PC-9 (cell line): ENCODE measurements at regions not wholly inside any gene's neighbourhood (a gene's known extent, or its start where the extent isn't known, plus 50 kb on each side); places are given as distances from the start of the nearest gene placed in this dataset.
"Not testable (repeated sequence)": the region's sequence is repeated elsewhere in the genome, so short reads cannot be mapped to it uniquely, and the experiment has no call there.

Experiments
- BruUV-seq: library from RNA; stranded (reverse); fragments of 400-500 nt; replicated peaks from 2 replicates; lab custom pipeline; 2021; lab: Mats Ljungman, UMichigan
- CTCF ChIA-PET: fragments of 300-600 bp; sonication (Branson Sonifier 250); formaldehyde crosslinking; loops from one replicate; lab custom pipeline; 2022; ENCODE audit warnings: antibody characterized with exemption; lab: Charles Lee
- POLR2A ChIA-PET: fragments of 300-600 bp; sonication (Branson Sonifier 250); formaldehyde crosslinking; loops from one replicate; lab custom pipeline; 2022; ENCODE audit warnings: antibody characterized with exemption; ENCODE audit not compliant: unreplicated experiment; lab: Charles Lee
- DNase-seq, 2 experiments: peaks; one replicate each; pipeline versions ENCODE4 v3.0.0 to v3.0.0-alpha.2; 2015 to 2022; ENCODE audit warnings: mixed read lengths in 1 of 2
- H2AFZ ChIP-seq: fragments of 200-600 bp; sonication (generic); 2 replicates; pipeline ENCODE4 v1.8.1; 2017; ENCODE audit warnings: antibody characterized with exemption
- H3F3A ChIP-seq: fragments of 200-600 bp; sonication (generic); 2 replicates; pipeline ENCODE4 v1.8.1; 2017; ENCODE audit warnings: antibody characterized with exemption, mild to moderate bottlenecking, low read depth; ENCODE audit not compliant: insufficient read depth
- H3K27ac ChIP-seq: fragments of 200-600 bp; sonication (generic); 2 replicates; pipeline ENCODE4 v1.6.1; 2016; ENCODE audit warnings: mixed run types
- H3K27me3 ChIP-seq: fragments of 200-600 bp; sonication (generic); 2 replicates; pipeline ENCODE4 v1.6.1; 2016; ENCODE audit warnings: low read depth, mixed run types; ENCODE audit not compliant: insufficient read depth
- H3K36me3 ChIP-seq: fragments of 200-600 bp; sonication (generic); 2 replicates; pipeline ENCODE4 v1.6.1; 2016; ENCODE audit warnings: low read depth, mixed run types
- H3K4me1 ChIP-seq: fragments of 200-600 bp; sonication (generic); replicated peaks from 2 replicates; pipeline ENCODE4 v1.6.1; 2016; ENCODE audit warnings: mixed run types; ENCODE audit not compliant: insufficient read depth
- H3K4me2 ChIP-seq: fragments of 200-600 bp; sonication (generic); 2 replicates; pipeline ENCODE4 v1.6.1; 2017; ENCODE audit warnings: mixed run types
- H3K4me3 ChIP-seq: fragments of 200-600 bp; sonication (generic); 2 replicates; pipeline ENCODE4 v1.6.1; 2016; ENCODE audit warnings: mixed run types
- H3K79me2 ChIP-seq: fragments of 200-600 bp; sonication (generic); 2 replicates; pipeline ENCODE4 v1.6.1; 2017; ENCODE audit warnings: low read depth, mixed run types
- H3K9me2 ChIP-seq: fragments of 200-600 bp; sonication (generic); 2 replicates; pipeline ENCODE4 v1.8.1; 2017; ENCODE audit warnings: mild to moderate bottlenecking; ENCODE audit not compliant: insufficient read depth
- H3K9me3 ChIP-seq: fragments of 200-600 bp; sonication (generic); 2 replicates; pipeline ENCODE4 v1.8.1; 2016; ENCODE audit warnings: low read depth; ENCODE audit not compliant: insufficient read depth
- H4K20me1 ChIP-seq: fragments of 200-600 bp; sonication (generic); 2 replicates; pipeline ENCODE4 v1.8.1; 2017; ENCODE audit not compliant: insufficient read depth
- CTCF ChIP-seq: fragments of 200-600 bp; sonication (generic); conservative IDR thresholded peaks from 2 replicates; pipeline ENCODE4 v1.6.1; 2017; ENCODE audit warnings: mixed run types, antibody characterized with exemption, mild to moderate bottlenecking, moderate library complexity
- EZH2 ChIP-seq: fragments of 200-600 bp; sonication (generic); IDR thresholded peaks from 2 replicates; pipeline ENCODE4 v1.8.0; 2017; ENCODE audit warnings: antibody characterized with exemption, low read depth
- intact Hi-C: fragments of 100-400 bp; cut with micrococcal nuclease; formaldehyde crosslinking; loops from one replicate; pipeline ENCODE4 v1.10.0; 2022; ENCODE audit not compliant: unreplicated experiment

GRCh38 chr2:133879703-133880102 is 311.4 kb upstream of the NCKAP5 start:
- no peaks in the 10 kb centered on the region for H3K4me1 ChIP-seq
- POLR2A ChIA-PET: no interaction called here
- no TSS peak for BruUV-seq
- no peak for DNase-seq
- TF ChIP-seq CTCF: no peak
- no peak for TF ChIP-seq EZH2
- H3K9me3 ChIP-seq: no peaks in the 10 kb centered on the region
- no peaks in the 10 kb centered on the region for H3K36me3 ChIP-seq
- no peak overlapping the region for H3K4me3 ChIP-seq
- CTCF ChIA-PET: no interaction called here
- H3K27me3 ChIP-seq: peaks cover 79% of the 10 kb centered on the region
- no peak overlapping the region for H3K4me2 ChIP-seq
- no peak overlapping the region for H3K27ac ChIP-seq
- no peaks in the 10 kb centered on the region; the same call in 1 of the 2 replicates for H3K9me2 ChIP-seq
- no peaks in the 10 kb centered on the region for H4K20me1 ChIP-seq
- H2AFZ ChIP-seq: no peak overlapping the region
- H3K79me2 ChIP-seq: no peaks in the 10 kb centered on the region
- intact Hi-C loops: loop anchor here (10.0 kb wide), 1 partner anchor 235 kb away; no protein-coding TSS in a partner anchor
- H3F3A ChIP-seq: no peaks in the 10 kb centered on the region

GRCh38 chr2:133882159-133882558 is 313.9 kb upstream of the NCKAP5 start:
- H3K9me2 ChIP-seq, H2AFZ ChIP-seq, H4K20me1 ChIP-seq, H3K27ac ChIP-seq, H3K9me3 ChIP-seq, H3K4me3 ChIP-seq, H3K36me3 ChIP-seq, DNase-seq, H3F3A ChIP-seq, H3K4me2 ChIP-seq, CTCF ChIA-PET, H3K79me2 ChIP-seq, H3K4me1 ChIP-seq, POLR2A ChIA-PET, BruUV-seq: not testable (repeated sequence)
- H3K27me3 ChIP-seq: peaks cover 85% of the 10 kb centered on the region
- intact Hi-C loops: loop anchor here (10.0 kb wide), 1 partner anchor 233 kb away; no protein-coding TSS in a partner anchor

GRCh38 chr2:133884739-133885381 is 316.6 kb upstream of the NCKAP5 start:
- no peak overlapping the region for H3K27ac ChIP-seq
- DNase-seq: no peak
- BruUV-seq: no TSS peak
- no peaks in the 10 kb centered on the region for H3K36me3 ChIP-seq
- no peak overlapping the region for H3K4me2 ChIP-seq
- ChIA-PET POLR2A (no interaction called here), CTCF (no interaction called here)
- H3K4me3 ChIP-seq: no peak overlapping the region
- H4K20me1 ChIP-seq: no peaks in the 10 kb centered on the region
- no peaks in the 10 kb centered on the region for H3K4me1 ChIP-seq
- H3K9me3 ChIP-seq: no peaks in the 10 kb centered on the region
- TF ChIP-seq CTCF: no peak; the same call in 1 of the 2 replicates
- no peak for TF ChIP-seq EZH2
- H3F3A ChIP-seq: no peaks in the 10 kb centered on the region
- peaks cover 95% of the 10 kb centered on the region for H3K27me3 ChIP-seq
- intact Hi-C loops: loop anchor here (5.0 to 10.0 kb wide), 2 partner anchors 230 to 322 kb away; no protein-coding TSS in a partner anchor
- H3K79me2 ChIP-seq: no peaks in the 10 kb centered on the region
- H2AFZ ChIP-seq: no peak overlapping the region
- no peaks in the 10 kb centered on the region for H3K9me2 ChIP-seq
